ENCODE measurements at regions not wholly inside any gene's neighbourhood (a gene's known extent, or its start where the extent isn't known, plus 50 kb on each side); places are given as distances from the start of the nearest gene placed in this dataset.

GRCh38 chr18:60176259-60176658 is 196.3 kb downstream of the MC4R start:
- POLR2A ChIA-PET (ENCODE audit: low non-redundant PET), result no interaction called here
- CTCF ChIA-PET, result no interaction called here
- DNase-seq (ENCODE audit: low spot score), result no peak
- H3K27ac ChIP-seq, result no peak overlapping the region
- no peak for TF ChIP-seq CTCF (conservative IDR thresholded peaks at IDR 0.05; ENCODE audit: low read depth)

- CTCF ChIA-PET, result interaction anchor here (0.6 kb wide), 1 partner anchor 209 kb away, joined by 5 read pairs; no protein-coding TSS in a partner anchor
- POLR2A ChIA-PET (ENCODE audit: low non-redundant PET), result no interaction called here
These were observed 197.7 kb downstream of the MC4R start for GRCh38 chr18:60174832-60175231.

GRCh38 chr18:60172030-60172429 is 200.5 kb downstream of the MC4R start:
- CTCF ChIA-PET, result interaction anchor here (0.6 kb wide), 1 partner anchor 499 kb away, joined by 3 read pairs; no protein-coding TSS in a partner anchor
- DNase-seq (ENCODE audit: low spot score), result no peak
- POLR2A ChIA-PET (ENCODE audit: low non-redundant PET), result no interaction called here
- no peak overlapping the region for H3K27ac ChIP-seq
- TF ChIP-seq CTCF (conservative IDR thresholded peaks at IDR 0.05; ENCODE audit: low read depth), result no peak

More at GRCh38 chr18:60174832-60175231, 197.7 kb downstream of the MC4R start:
- H3K27ac ChIP-seq, result no peak overlapping the region
- no peak for TF ChIP-seq CTCF (conservative IDR thresholded peaks at IDR 0.05; ENCODE audit: low read depth)
- no peak for DNase-seq (ENCODE audit: low spot score)

GRCh38 chr18:60163622-60164021 is 209.0 kb downstream of the MC4R start:
- TF ChIP-seq CTCF (conservative IDR thresholded peaks at IDR 0.05; ENCODE audit: low read depth), result no peak
- no peak overlapping the region for H3K27ac ChIP-seq
- ChIA-PET CTCF (no interaction called here), POLR2A (ENCODE audit: low non-redundant PET) (no interaction called here)
- DNase-seq (ENCODE audit: low spot score), result no peak

- no peak overlapping the region for H3K27ac ChIP-seq
- ChIA-PET POLR2A (ENCODE audit: low non-redundant PET) (no interaction called here), CTCF (interaction anchor here (0.5 kb wide), 1 partner anchor 326 kb away, joined by 3 read pairs; no protein-coding TSS in a partner anchor)
- no peak for TF ChIP-seq CTCF (conservative IDR thresholded peaks at IDR 0.05; ENCODE audit: low read depth)
- no peak for DNase-seq (ENCODE audit: low spot score)
These were observed 210.2 kb downstream of the MC4R start for GRCh38 chr18:60162388-60162787.

- CTCF ChIA-PET, result no interaction called here
- TF ChIP-seq CTCF (conservative IDR thresholded peaks at IDR 0.05; ENCODE audit: low read depth), result no peak
- POLR2A ChIA-PET (ENCODE audit: low non-redundant PET), result no interaction called here
- DNase-seq (ENCODE audit: low spot score), result no peak
- no peak overlapping the region for H3K27ac ChIP-seq
These were observed 214.8 kb downstream of the MC4R start for GRCh38 chr18:60157810-60158209.

GRCh38 chr18:60153376-60153775 is 219.2 kb downstream of the MC4R start:
- ChIA-PET CTCF (interaction anchor here (0.7 kb wide), 1 partner anchor 28 kb away, joined by 5 read pairs; no protein-coding TSS in a partner anchor), POLR2A (ENCODE audit: low non-redundant PET) (no interaction called here)
- no peak for DNase-seq (ENCODE audit: low spot score)
- no peak overlapping the region for H3K27ac ChIP-seq
- TF ChIP-seq CTCF (conservative IDR thresholded peaks at IDR 0.05; ENCODE audit: low read depth), result no peak

Data from RWPE1 (cell line).